Fibroblast of skin of abdomen (primary cell): ENCODE measurements at regions not wholly inside any gene's neighbourhood (a gene's known extent, or its start where the extent isn't known, plus 50 kb on each side); places are given as distances from the start of the nearest gene placed in this dataset.

Experiments used
- DNase-seq: peaks from one replicate; pipeline ENCODE4 v3.0.0-alpha.2; 2013

- DNase-seq: no peak
Observed at GRCh38 chr12:82034769-82035168, 275.6 kb upstream of the PPFIA2 start.

GRCh38 chr12:82029936-82030335, 270.8 kb upstream of the PPFIA2 start:
- DNase-seq: no peak

- no peak for DNase-seq
Observed at GRCh38 chr12:82028772-82029171, 269.6 kb upstream of the PPFIA2 start.

- DNase-seq: no peak
Observed at GRCh38 chr12:82027612-82028011, 268.5 kb upstream of the PPFIA2 start.

- DNase-seq: no peak
Observed at GRCh38 chr12:82025462-82025861, 266.3 kb upstream of the PPFIA2 start.

- no peak for DNase-seq
Observed at GRCh38 chr12:82019533-82019932, 260.4 kb upstream of the PPFIA2 start.

GRCh38 chr12:82015623-82016347, 256.6 kb upstream of the PPFIA2 start:
- DNase-seq: no peak

GRCh38 chr12:82012176-82012575, 253.0 kb upstream of the PPFIA2 start:
- DNase-seq: no peak

GRCh38 chr12:82009524-82009923, 250.4 kb upstream of the PPFIA2 start:
- DNase-seq: no peak

GRCh38 chr12:82008251-82008650, 249.1 kb upstream of the PPFIA2 start:
- DNase-seq: peak; percentile 1

- DNase-seq: peak; percentile 45
Observed at GRCh38 chr12:81998761-81999378, 239.7 kb upstream of the PPFIA2 start.

GRCh38 chr12:81992461-81992860, 233.3 kb upstream of the PPFIA2 start:
- no peak for DNase-seq

- no peak for DNase-seq
Observed at GRCh38 chr12:81991868-81992267, 232.7 kb upstream of the PPFIA2 start.

- DNase-seq: no peak
Observed at GRCh38 chr12:81988362-81988761, 229.2 kb upstream of the PPFIA2 start.

GRCh38 chr12:81987371-81987770, 228.2 kb upstream of the PPFIA2 start:
- DNase-seq: no peak

- no peak for DNase-seq
Observed at GRCh38 chr12:81976661-81977060, 217.5 kb upstream of the PPFIA2 start.

GRCh38 chr12:81974762-81975161, 215.6 kb upstream of the PPFIA2 start:
- DNase-seq: no peak

GRCh38 chr12:81968421-81968820, 209.3 kb upstream of the PPFIA2 start:
- DNase-seq: no peak

GRCh38 chr12:81963636-81964035, 204.5 kb upstream of the PPFIA2 start:
- DNase-seq: no peak

GRCh38 chr12:81963026-81963425, 203.9 kb upstream of the PPFIA2 start:
- no peak for DNase-seq

- no peak for DNase-seq
Observed at GRCh38 chr12:81962126-81962856, 203.1 kb upstream of the PPFIA2 start.

GRCh38 chr12:81958406-81958805, 199.3 kb upstream of the PPFIA2 start:
- DNase-seq: no peak

- no peak for DNase-seq
Observed at GRCh38 chr12:81957631-81958030, 198.5 kb upstream of the PPFIA2 start.

GRCh38 chr12:81956468-81956860, 197.3 kb upstream of the PPFIA2 start:
- DNase-seq: no peak
